Suprapubic skin (tissue), 4 donors: ENCODE measurements at regions not wholly inside any gene's neighbourhood (a gene's known extent, or its start where the extent isn't known, plus 50 kb on each side); places are given as distances from the start of the nearest gene placed in this dataset.

Experiments used
- CTCF ChIP-seq, 2 donors: fragments of 200-600 bp in 1 of 2; fragments of 450-650 bp in 1 of 2; sonication (generic) in 1 of 2; IDR thresholded peaks; one replicate each; pipeline ENCODE4 v1.5.1; 2016 to 2019; ENCODE audit warnings: antibody characterized with exemption in 2 of 2, mild to moderate bottlenecking in 1 of 2, moderate library complexity in 1 of 2
- EP300 ChIP-seq: sonication (generic); formaldehyde crosslinking; IDR thresholded peaks from one replicate; pipeline ENCODE4 v1.6.1; 2017; ENCODE audit warnings: antibody characterized with exemption
- POLR2A ChIP-seq, 2 donors: fragments of 450-650 bp; IDR thresholded peaks; one replicate each; pipeline ENCODE4 v1.6.1; 2017; ENCODE audit warnings: antibody characterized with exemption in 2 of 2, mild to moderate bottlenecking in 2 of 2, moderate library complexity in 2 of 2
- POLR2AphosphoS5 ChIP-seq, 3 donors: sonication (generic); formaldehyde crosslinking; IDR thresholded peaks; one replicate each; pipeline ENCODE4 v1.6.1; 2017; ENCODE audit warnings: antibody characterized with exemption in 3 of 3

- TF ChIP-seq CTCF (IDR thresholded peaks at IDR 0.05), result no peak
- TF ChIP-seq POLR2A (IDR thresholded peaks at IDR 0.05), result no peak
- TF ChIP-seq POLR2AphosphoS5 (IDR thresholded peaks at IDR 0.05), result no peak
- TF ChIP-seq EP300, result no peak
Observed at GRCh38 chr13:26921918-26922317, 161.3 kb upstream of the GPR12 start.
